ENCODE measurements at regions not wholly inside any gene's neighbourhood (a gene's known extent, or its start where the extent isn't known, plus 50 kb on each side); places are given as distances from the start of the nearest gene placed in this dataset.

- H3K27ac Mint-ChIP-seq, result no peak overlapping the region
- ATAC-seq (ENCODE audit: low read depth) (no peak), DNase-seq (no peak)
- H3K4me3 Mint-ChIP-seq, result no peak overlapping the region
- no peaks in the 10 kb centered on the region for H3K4me1 Mint-ChIP-seq
- peaks cover 3% of the 10 kb centered on the region for H3K27me3 Mint-ChIP-seq
- H3K36me3 Mint-ChIP-seq, result no peaks in the 10 kb centered on the region
- POLR2A ChIA-PET, result no interaction called here
- H3K9me3 Mint-ChIP-seq, result no peaks in the 10 kb centered on the region
Measured at GRCh38 chr10:117746541-117747448, 204.2 kb downstream of the EMX2 start.

GRCh38 chr10:117747636-117748035 is 205.1 kb downstream of the EMX2 start:
- H3K27ac Mint-ChIP-seq, result no peak overlapping the region

GRCh38 chr10:117748058-117748457 is 205.5 kb downstream of the EMX2 start:
- H3K4me1 Mint-ChIP-seq, result no peaks in the 10 kb centered on the region
- H3K36me3 Mint-ChIP-seq, result no peaks in the 10 kb centered on the region
- ATAC-seq (ENCODE audit: low read depth) (no peak), DNase-seq (no peak)
- H3K4me3 Mint-ChIP-seq, result no peak overlapping the region
- POLR2A ChIA-PET, result no interaction called here
- H3K9me3 Mint-ChIP-seq, result no peaks in the 10 kb centered on the region
- H3K27me3 Mint-ChIP-seq, result peaks cover 1% of the 10 kb centered on the region
- no peak overlapping the region for H3K27ac Mint-ChIP-seq

More at GRCh38 chr10:117747636-117748035, 205.1 kb downstream of the EMX2 start:
- POLR2A ChIA-PET, result no interaction called here
- ATAC-seq (ENCODE audit: low read depth), result no peak
- Mint-ChIP-seq H3K4me1 (no peaks in the 10 kb centered on the region), H3K9me3 (no peaks in the 10 kb centered on the region), H3K4me3 (no peak overlapping the region), H3K27me3 (peaks cover 3% of the 10 kb centered on the region), H3K36me3 (no peaks in the 10 kb centered on the region)
- no peak for DNase-seq

GRCh38 chr10:117750616-117751015 is 208.1 kb downstream of the EMX2 start:
- POLR2A ChIA-PET, result no interaction called here

GRCh38 chr10:117751259-117751658 is 208.7 kb downstream of the EMX2 start:
- POLR2A ChIA-PET, result no interaction called here
- DNase-seq, result no peak
- peaks cover 5% of the 10 kb centered on the region for H3K27me3 Mint-ChIP-seq
- H3K4me1 Mint-ChIP-seq, result no peaks in the 10 kb centered on the region
- H3K4me3 Mint-ChIP-seq, result no peak overlapping the region
- ATAC-seq (ENCODE audit: low read depth), result no peak
- no peaks in the 10 kb centered on the region for H3K36me3 Mint-ChIP-seq
- H3K27ac Mint-ChIP-seq, result no peak overlapping the region
- no peaks in the 10 kb centered on the region for H3K9me3 Mint-ChIP-seq

More at GRCh38 chr10:117750616-117751015, 208.1 kb downstream of the EMX2 start:
- Mint-ChIP-seq H3K4me1 (no peaks in the 10 kb centered on the region), H3K9me3 (no peaks in the 10 kb centered on the region), H3K27ac (no peak overlapping the region), H3K27me3 (peaks cover 5% of the 10 kb centered on the region), H3K36me3 (no peaks in the 10 kb centered on the region), H3K4me3 (no peak overlapping the region)
- ATAC-seq (ENCODE audit: low read depth) (no peak), DNase-seq (no peak)

- H3K4me1 Mint-ChIP-seq, result no peaks in the 10 kb centered on the region
- no peaks in the 10 kb centered on the region for H3K36me3 Mint-ChIP-seq
- no peaks in the 10 kb centered on the region for H3K9me3 Mint-ChIP-seq
- H3K27ac Mint-ChIP-seq, result no peak overlapping the region
- ATAC-seq (ENCODE audit: low read depth) (no peak), DNase-seq (no peak)
- POLR2A ChIA-PET, result no interaction called here
- H3K4me3 Mint-ChIP-seq, result no peak overlapping the region
- H3K27me3 Mint-ChIP-seq, result peaks cover 5% of the 10 kb centered on the region
Measured at GRCh38 chr10:117752103-117752502, 209.6 kb downstream of the EMX2 start.

- Mint-ChIP-seq H3K36me3 (no peaks in the 10 kb centered on the region), H3K4me1 (no peaks in the 10 kb centered on the region), H3K4me3 (no peak overlapping the region), H3K27ac (no peak overlapping the region), H3K27me3 (peaks cover 7% of the 10 kb centered on the region), H3K9me3 (no peaks in the 10 kb centered on the region)
- POLR2A ChIA-PET, result no interaction called here
- DNase-seq (no peak), ATAC-seq (ENCODE audit: low read depth) (no peak)
Measured at GRCh38 chr10:117754770-117755658, 212.5 kb downstream of the EMX2 start.

GRCh38 chr10:117755659-117756014 is 213.1 kb downstream of the EMX2 start:
- no peaks in the 10 kb centered on the region for H3K36me3 Mint-ChIP-seq
- DNase-seq (no peak), ATAC-seq (ENCODE audit: low read depth) (no peak)
- H3K4me1 Mint-ChIP-seq, result no peaks in the 10 kb centered on the region
- H3K9me3 Mint-ChIP-seq, result no peaks in the 10 kb centered on the region
- POLR2A ChIA-PET, result no interaction called here
- H3K27me3 Mint-ChIP-seq, result peaks cover 10% of the 10 kb centered on the region
- no peak overlapping the region for H3K4me3 Mint-ChIP-seq
- H3K27ac Mint-ChIP-seq, result no peak overlapping the region

- no peak overlapping the region for H3K27ac Mint-ChIP-seq
- no peaks in the 10 kb centered on the region for H3K9me3 Mint-ChIP-seq
- no peaks in the 10 kb centered on the region for H3K36me3 Mint-ChIP-seq
- H3K27me3 Mint-ChIP-seq, result peaks cover 10% of the 10 kb centered on the region
- POLR2A ChIA-PET, result no interaction called here
- no peak overlapping the region for H3K4me3 Mint-ChIP-seq
- ATAC-seq (ENCODE audit: low read depth), result no peak
- no peak for DNase-seq
- H3K4me1 Mint-ChIP-seq, result no peaks in the 10 kb centered on the region
Measured at GRCh38 chr10:117757086-117757720, 214.7 kb downstream of the EMX2 start.

GRCh38 chr10:117759266-117759665 is 216.7 kb downstream of the EMX2 start:
- Mint-ChIP-seq H3K9me3 (no peaks in the 10 kb centered on the region), H3K4me3 (no peak overlapping the region), H3K4me1 (no peaks in the 10 kb centered on the region), H3K27ac (no peak overlapping the region), H3K36me3 (no peaks in the 10 kb centered on the region), H3K27me3 (peaks cover 8% of the 10 kb centered on the region)
- POLR2A ChIA-PET, result no interaction called here
- no peak for DNase-seq
- no peak for ATAC-seq (ENCODE audit: low read depth)

GRCh38 chr10:117761695-117762094 is 219.1 kb downstream of the EMX2 start:
- Mint-ChIP-seq H3K4me3 (no peak overlapping the region), H3K27me3 (peaks cover 12% of the 10 kb centered on the region), H3K4me1 (no peaks in the 10 kb centered on the region), H3K36me3 (no peaks in the 10 kb centered on the region), H3K9me3 (no peaks in the 10 kb centered on the region), H3K27ac (no peak overlapping the region)
- DNase-seq (no peak), ATAC-seq (ENCODE audit: low read depth) (no peak)
- POLR2A ChIA-PET, result no interaction called here

GRCh38 chr10:117762126-117762818 is 219.7 kb downstream of the EMX2 start:
- no peak for ATAC-seq (ENCODE audit: low read depth)
- H3K4me3 Mint-ChIP-seq, result no peak overlapping the region
- H3K27me3 Mint-ChIP-seq, result peaks cover 12% of the 10 kb centered on the region
- no peaks in the 10 kb centered on the region for H3K9me3 Mint-ChIP-seq
- no peak overlapping the region for H3K27ac Mint-ChIP-seq
- POLR2A ChIA-PET, result no interaction called here
- H3K36me3 Mint-ChIP-seq, result no peaks in the 10 kb centered on the region
- H3K4me1 Mint-ChIP-seq, result no peaks in the 10 kb centered on the region
- DNase-seq, result no peak

- DNase-seq (no peak), ATAC-seq (ENCODE audit: low read depth) (no peak)
- Mint-ChIP-seq H3K36me3 (no peaks in the 10 kb centered on the region), H3K4me1 (no peaks in the 10 kb centered on the region), H3K4me3 (no peak overlapping the region), H3K9me3 (no peaks in the 10 kb centered on the region), H3K27me3 (peaks cover 12% of the 10 kb centered on the region), H3K27ac (no peak overlapping the region)
- POLR2A ChIA-PET, result no interaction called here
Measured at GRCh38 chr10:117762819-117763172, 220.2 kb downstream of the EMX2 start.

Measured in activated naive CD8-positive, alpha-beta T cell treated with anti-CD3 and anti-CD28 coated beads, Interleukin-2, amount 10 ng/mL, durations not matched to agents 7 days and 5 days (primary cell).